Gastrocnemius medialis (tissue), 4 donors: ENCODE measurements at regions not wholly inside any gene's neighbourhood (a gene's known extent, or its start where the extent isn't known, plus 50 kb on each side); places are given as distances from the start of the nearest gene placed in this dataset.

Source experiments
- ATAC-seq, 2 donors: fragments of 150-250 bp; one replicate each; pipeline ENCODE4 v1.9.1; 2016
- DNase-seq, 2 donors: peaks; one replicate each; pipeline ENCODE4 v3.0.0-alpha.2; 2019
- H3K27ac ChIP-seq, 4 donors: fragments of 200-600 bp; sonication (generic); 1 replicate in 1 of 4; 2 replicates in 3 of 4; pipeline ENCODE4 v1.5.1; 2016 to 2018; ENCODE audit warnings: mild to moderate bottlenecking in 2 of 4, moderate library complexity in 1 of 4
- H3K27me3 ChIP-seq, 3 donors: fragments of 200-600 bp; sonication (generic) in 2 of 3; 1 replicate in 1 of 3; 2 replicates in 2 of 3; pipeline versions ENCODE4 v1.5.1 to v1.6.0; 2016 to 2019; ENCODE audit warnings: mild to moderate bottlenecking in 1 of 3, moderate library complexity in 1 of 3
- H3K36me3 ChIP-seq, 2 donors: fragments of 200-600 bp; sonication (generic) in 1 of 2; one replicate each; pipeline ENCODE4 v1.5.1; 2017 to 2018
- H3K4me1 ChIP-seq, 2 donors: fragments of 200-600 bp; sonication (generic) in 1 of 2; one replicate each; pipeline ENCODE4 v1.5.1; 2016 to 2017; ENCODE audit warnings: mild to moderate bottlenecking in 2 of 2
- H3K4me3 ChIP-seq, 4 donors: fragments of 200-600 bp; sonication (generic) in 3 of 4; 1 replicate in 1 of 4; 2 replicates in 3 of 4; pipeline ENCODE4 v1.5.1; 2016 to 2019; ENCODE audit warnings: mild to moderate bottlenecking in 2 of 4
- H3K9me3 ChIP-seq, 3 donors: fragments of 200-600 bp; sonication (generic) in 2 of 3; 1 replicate in 1 of 3; 2 replicates in 2 of 3; pipeline ENCODE4 v1.5.1; 2016 to 2019
- CTCF ChIP-seq, 5 experiments: fragments of 450-650 bp in 3 of 5; fragments of 200-600 bp in 2 of 5; sonication (generic) in 2 of 5; IDR thresholded peaks in 4 of 5; conservative IDR thresholded peaks in 1 of 5; 1 replicate in 4 of 5; 2 replicates in 1 of 5; pipeline ENCODE4 v1.5.1; 2016 to 2019; ENCODE audit warnings: antibody characterized with exemption in 5 of 5, mild to moderate bottlenecking in 3 of 5, moderate library complexity in 3 of 5
- POLR2A ChIP-seq, 2 donors: fragments of 450-650 bp; IDR thresholded peaks; one replicate each; pipeline ENCODE4 v1.6.1; 2017; ENCODE audit warnings: antibody characterized with exemption in 2 of 2, mild to moderate bottlenecking in 2 of 2, moderate library complexity in 2 of 2
- in situ Hi-C, 4 donors: fragments of 200-750 bp; cut with MboI; loops; one replicate each; pipeline versions ENCODE4 v1.15.0 to v1.8.0; 2017; ENCODE audit warnings: low sequenced_read_pairs in 4 of 4
- intact Hi-C: fragments of 100-400 bp; cut with DNase I; formaldehyde crosslinking; loops from one replicate; pipeline ENCODE4 v1.15.1; 2023; ENCODE audit warnings: low total_unique reads

GRCh38 chr1:187433598-187433997 lies 604.8 kb downstream of the PLA2G4A start:
- Histone ChIP-seq H3K9me3 (no peaks in the 10 kb centered on the region), H3K4me1 (no peaks in the 10 kb centered on the region), H3K27me3 (no peaks in the 10 kb centered on the region), H3K27ac (no peak overlapping the region), H3K36me3 (no peaks in the 10 kb centered on the region), H3K4me3 (no peak overlapping the region)
- intact Hi-C loops (no loop called here), in situ Hi-C loops (no loop called here)
- TF ChIP-seq CTCF (IDR thresholded peaks at IDR 0.05 in 4 of 5, conservative IDR thresholded peaks at IDR 0.05 in 1 of 5) (no peak), POLR2A (IDR thresholded peaks at IDR 0.05) (no peak)
- ATAC-seq (no peak), DNase-seq (no peak)

- Histone ChIP-seq H3K4me1 (no peaks in the 10 kb centered on the region), H3K9me3 (no peaks in the 10 kb centered on the region), H3K27me3 (no peaks in the 10 kb centered on the region), H3K27ac (no peak overlapping the region), H3K36me3 (no peaks in the 10 kb centered on the region), H3K4me3 (no peak overlapping the region)
- no peak for ATAC-seq
- intact Hi-C loops (no loop called here), in situ Hi-C loops (no loop called here)
- no peak for DNase-seq
- TF ChIP-seq CTCF (IDR thresholded peaks at IDR 0.05 in 4 of 5, conservative IDR thresholded peaks at IDR 0.05 in 1 of 5) = no peak
- no peak for TF ChIP-seq POLR2A (IDR thresholded peaks at IDR 0.05)
Measured at GRCh38 chr1:187442603-187443002, 613.9 kb downstream of the PLA2G4A start.

- intact Hi-C loops (no loop called here), in situ Hi-C loops (no loop called here)
- Histone ChIP-seq H3K36me3 (no peaks in the 10 kb centered on the region), H3K4me3 (no peak overlapping the region), H3K4me1 (no peaks in the 10 kb centered on the region), H3K27me3 (no peaks in the 10 kb centered on the region), H3K27ac (no peak overlapping the region), H3K9me3 (no peaks in the 10 kb centered on the region)
- ATAC-seq (no peak), DNase-seq (no peak)
- no peak for TF ChIP-seq POLR2A (IDR thresholded peaks at IDR 0.05)
- no peak for TF ChIP-seq CTCF (IDR thresholded peaks at IDR 0.05 in 4 of 5, conservative IDR thresholded peaks at IDR 0.05 in 1 of 5)
Measured at GRCh38 chr1:187443939-187444338, 615.2 kb downstream of the PLA2G4A start.

GRCh38 chr1:187445066-187445465 lies 616.3 kb downstream of the PLA2G4A start:
- intact Hi-C loops = no loop called here
- in situ Hi-C loops = no loop called here
- TF ChIP-seq CTCF (IDR thresholded peaks at IDR 0.05 in 4 of 5, conservative IDR thresholded peaks at IDR 0.05 in 1 of 5) (no peak), POLR2A (IDR thresholded peaks at IDR 0.05) (no peak)

GRCh38 chr1:187451238-187451637 lies 622.5 kb downstream of the PLA2G4A start:
- Histone ChIP-seq H3K4me3 (no peak overlapping the region), H3K27me3 (no peaks in the 10 kb centered on the region), H3K36me3 (no peaks in the 10 kb centered on the region), H3K4me1 (no peaks in the 10 kb centered on the region), H3K9me3 (no peaks in the 10 kb centered on the region), H3K27ac (no peak overlapping the region)
- intact Hi-C loops = no loop called here
- TF ChIP-seq POLR2A (IDR thresholded peaks at IDR 0.05) = no peak
- TF ChIP-seq CTCF (IDR thresholded peaks at IDR 0.05 in 4 of 5, conservative IDR thresholded peaks at IDR 0.05 in 1 of 5) = no peak
- DNase-seq (no peak), ATAC-seq (no peak)
- in situ Hi-C loops = no loop called here

More at GRCh38 chr1:187445066-187445465, 616.3 kb downstream of the PLA2G4A start:
- DNase-seq = no peak
- H3K4me3 ChIP-seq = no peak overlapping the region
- H3K27me3 ChIP-seq = no peaks in the 10 kb centered on the region
- no peaks in the 10 kb centered on the region for H3K36me3 ChIP-seq
- no peaks in the 10 kb centered on the region for H3K4me1 ChIP-seq
- H3K9me3 ChIP-seq = no peaks in the 10 kb centered on the region
- no peak for ATAC-seq
- H3K27ac ChIP-seq = no peak overlapping the region
